ENCODE measurements at regions not wholly inside any gene's neighbourhood (a gene's known extent, or its start where the extent isn't known, plus 50 kb on each side); places are given as distances from the start of the nearest gene placed in this dataset.

DNA sequence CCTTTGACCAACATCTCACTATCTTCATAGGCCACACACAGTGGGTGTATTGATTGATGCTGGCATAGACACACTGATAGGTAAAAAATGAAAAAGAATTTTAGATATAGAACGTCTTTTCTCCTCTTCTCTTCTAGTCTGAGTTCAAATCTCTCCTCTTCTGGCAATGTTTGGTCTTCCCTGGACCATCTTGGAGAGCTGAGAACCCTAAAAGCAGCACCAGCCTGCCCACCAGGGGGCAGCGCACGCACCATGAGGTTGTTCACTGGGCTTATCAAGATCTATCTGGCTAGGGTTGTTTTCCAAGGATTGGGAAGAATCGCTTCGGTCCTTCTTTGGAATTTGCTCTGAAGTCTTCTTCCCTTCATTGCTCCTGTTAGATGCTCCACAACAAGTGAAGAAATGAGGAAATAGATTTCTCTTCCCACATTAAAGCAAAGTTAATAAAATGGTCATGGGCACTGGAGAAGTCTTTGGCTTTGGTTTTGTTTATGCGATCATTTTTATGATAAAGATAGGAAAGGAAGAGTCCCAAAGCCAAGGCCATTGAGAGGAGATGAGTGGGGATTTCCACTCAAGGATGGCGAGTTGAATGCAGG, 104.0 kb upstream of the OLIG2 start:
- no TSS peak for BruUV-seq (replicated peaks)
- no peak overlapping the region for H3K4me3 ChIP-seq (ENCODE audit: low read depth, low read length, poor library complexity, severe bottlenecking)
- POLR2A ChIA-PET: no interaction called here

DNA sequence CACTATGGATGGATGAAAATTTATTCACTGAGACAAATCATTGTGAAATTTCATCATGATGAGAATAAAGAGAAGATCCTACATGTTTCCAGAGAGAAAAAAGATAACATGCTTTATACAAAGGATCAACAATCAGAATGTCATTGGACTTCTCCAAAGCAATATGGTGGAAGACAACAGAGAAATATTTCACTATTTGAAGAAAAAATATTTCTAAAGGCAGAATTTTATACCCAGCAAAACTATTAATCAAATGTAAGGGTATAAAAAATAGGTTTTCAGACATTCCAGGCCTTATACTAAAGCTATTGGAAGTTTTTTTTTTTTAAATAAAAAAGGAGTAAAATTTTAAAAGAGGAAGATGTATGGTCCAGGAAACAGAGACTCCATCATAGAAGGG, 100.6 kb upstream of the OLIG2 start:
- TF ChIP-seq, protein P1, sequence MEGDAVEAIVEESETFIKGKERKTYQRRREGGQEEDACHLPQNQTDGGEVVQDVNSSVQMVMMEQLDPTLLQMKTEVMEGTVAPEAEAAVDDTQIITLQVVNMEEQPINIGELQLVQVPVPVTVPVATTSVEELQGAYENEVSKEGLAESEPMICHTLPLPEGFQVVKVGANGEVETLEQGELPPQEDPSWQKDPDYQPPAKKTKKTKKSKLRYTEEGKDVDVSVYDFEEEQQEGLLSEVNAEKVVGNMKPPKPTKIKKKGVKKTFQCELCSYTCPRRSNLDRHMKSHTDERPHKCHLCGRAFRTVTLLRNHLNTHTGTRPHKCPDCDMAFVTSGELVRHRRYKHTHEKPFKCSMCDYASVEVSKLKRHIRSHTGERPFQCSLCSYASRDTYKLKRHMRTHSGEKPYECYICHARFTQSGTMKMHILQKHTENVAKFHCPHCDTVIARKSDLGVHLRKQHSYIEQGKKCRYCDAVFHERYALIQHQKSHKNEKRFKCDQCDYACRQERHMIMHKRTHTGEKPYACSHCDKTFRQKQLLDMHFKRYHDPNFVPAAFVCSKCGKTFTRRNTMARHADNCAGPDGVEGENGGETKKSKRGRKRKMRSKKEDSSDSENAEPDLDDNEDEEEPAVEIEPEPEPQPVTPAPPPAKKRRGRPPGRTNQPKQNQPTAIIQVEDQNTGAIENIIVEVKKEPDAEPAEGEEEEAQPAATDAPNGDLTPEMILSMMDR (conservative IDR thresholded peaks at IDR 0.05; ENCODE audit: low read length): no peak
- no peak for TF ChIP-seq EZH2phosphoT487 (IDR thresholded peaks at IDR 0.05; ENCODE audit: borderline replicate concordance, low read depth, low read length)
- H3K79me2 ChIP-seq (ENCODE audit: insufficient read depth, low read depth, low read length): no peaks in the 10 kb centered on the region
- ChIA-PET CTCF (ENCODE audit: unreplicated experiment) (no interaction called here), POLR2A (interaction anchor here (1.4 kb wide), 1 partner anchor 14 kb away, joined by 3 read pairs; no protein-coding TSS in a partner anchor)
- no peaks in the 10 kb centered on the region for H3K36me3 ChIP-seq (ENCODE audit: insufficient read depth, low read length)
- peaks cover 20% of the 10 kb centered on the region for H3K9me3 ChIP-seq (ENCODE audit: low read length)
- H3K9me2 ChIP-seq (ENCODE audit: insufficient read depth, low read length): no peaks in the 10 kb centered on the region
- intact Hi-C loops (cut with micrococcal nuclease; ENCODE audit: unreplicated experiment): no loop called here
- DNase-seq (ENCODE audit: low spot score): no peak
- BruUV-seq (replicated peaks): no TSS peak
- no peak overlapping the region for H3K27ac ChIP-seq (ENCODE audit: low read depth, low read length, poor library complexity, severe bottlenecking)
- H4K20me1 ChIP-seq (ENCODE audit: insufficient read depth, low read length): no peaks in the 10 kb centered on the region
- no peak overlapping the region for H2AFZ ChIP-seq (ENCODE audit: low read length)
- H3K4me3 ChIP-seq (ENCODE audit: low read depth, low read length, poor library complexity, severe bottlenecking): no peak overlapping the region
- no peaks in the 10 kb centered on the region for H3K4me1 ChIP-seq (ENCODE audit: insufficient read depth, low read length, poor library complexity, severe bottlenecking)
- H3K4me2 ChIP-seq (ENCODE audit: low read length): no peak overlapping the region

More for the DNA sequence above, 104.0 kb upstream of the OLIG2 start:
- CTCF ChIA-PET (ENCODE audit: unreplicated experiment): no interaction called here
- intact Hi-C loops (cut with micrococcal nuclease; ENCODE audit: unreplicated experiment): loop anchor here (5.0 kb wide), 1 partner anchor 276 kb away; no protein-coding TSS in a partner anchor
- TF ChIP-seq, protein P1 (conservative IDR thresholded peaks at IDR 0.05; ENCODE audit: low read length): peak; percentile 91
- TF ChIP-seq EZH2phosphoT487 (IDR thresholded peaks at IDR 0.05; ENCODE audit: borderline replicate concordance, low read depth, low read length): no peak
- Histone ChIP-seq H3K36me3 (ENCODE audit: insufficient read depth, low read length) (no peaks in the 10 kb centered on the region), H3K9me3 (ENCODE audit: low read length) (peaks cover 20% of the 10 kb centered on the region), H3K27ac (ENCODE audit: low read depth, low read length, poor library complexity, severe bottlenecking) (no peak overlapping the region), H3K9me2 (ENCODE audit: insufficient read depth, low read length) (no peaks in the 10 kb centered on the region), H3K4me1 (ENCODE audit: insufficient read depth, low read length, poor library complexity, severe bottlenecking) (no peaks in the 10 kb centered on the region), H3K79me2 (ENCODE audit: insufficient read depth, low read depth, low read length) (no peaks in the 10 kb centered on the region), H3K4me2 (ENCODE audit: low read length) (no peak overlapping the region), H4K20me1 (ENCODE audit: insufficient read depth, low read length) (no peaks in the 10 kb centered on the region), H2AFZ (ENCODE audit: low read length) (no peak overlapping the region)
- peak; percentile 40 for DNase-seq (ENCODE audit: low spot score)

DNA sequence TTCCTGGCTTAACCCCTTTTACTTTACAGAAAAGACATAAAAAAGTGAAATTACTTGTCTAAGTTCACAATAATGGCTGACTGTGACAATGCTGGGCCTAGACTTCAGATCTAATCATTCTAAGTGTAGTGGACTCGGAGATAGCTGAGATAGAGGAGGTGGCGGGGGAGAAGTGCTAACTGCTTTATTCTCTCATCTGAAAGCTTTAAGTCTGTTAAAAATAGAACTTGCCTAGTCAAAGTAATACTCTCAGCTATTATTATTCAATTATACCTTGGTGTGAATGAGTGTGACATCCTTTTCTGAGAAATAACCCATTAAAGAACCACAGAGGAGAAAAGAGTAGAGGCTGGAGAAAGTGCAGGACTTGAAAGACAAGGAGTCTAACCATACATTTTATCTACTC, 96.1 kb upstream of the OLIG2 start:
- no peak overlapping the region for H3K27ac ChIP-seq (ENCODE audit: low read depth, low read length, poor library complexity, severe bottlenecking)
- BruUV-seq (replicated peaks): no TSS peak

More for the DNA sequence above, 96.1 kb upstream of the OLIG2 start:
- TF ChIP-seq, protein P1 (conservative IDR thresholded peaks at IDR 0.05; ENCODE audit: low read length): no peak
- no peak for TF ChIP-seq EZH2phosphoT487 (IDR thresholded peaks at IDR 0.05; ENCODE audit: borderline replicate concordance, low read depth, low read length)
- H4K20me1 ChIP-seq (ENCODE audit: insufficient read depth, low read length): no peaks in the 10 kb centered on the region
- H3K79me2 ChIP-seq (ENCODE audit: insufficient read depth, low read depth, low read length): no peaks in the 10 kb centered on the region
- no peaks in the 10 kb centered on the region for H3K4me1 ChIP-seq (ENCODE audit: insufficient read depth, low read length, poor library complexity, severe bottlenecking)
- peaks cover 14% of the 10 kb centered on the region for H3K9me3 ChIP-seq (ENCODE audit: low read length)
- DNase-seq (ENCODE audit: low spot score): no peak
- intact Hi-C loops (cut with micrococcal nuclease; ENCODE audit: unreplicated experiment): no loop called here
- no peaks in the 10 kb centered on the region for H3K36me3 ChIP-seq (ENCODE audit: insufficient read depth, low read length)
- no peak overlapping the region for H3K4me3 ChIP-seq (ENCODE audit: low read depth, low read length, poor library complexity, severe bottlenecking)
- no peaks in the 10 kb centered on the region for H3K9me2 ChIP-seq (ENCODE audit: insufficient read depth, low read length)
- no peak overlapping the region for H3K4me2 ChIP-seq (ENCODE audit: low read length)
- no peak overlapping the region for H2AFZ ChIP-seq (ENCODE audit: low read length)
- ChIA-PET POLR2A (no interaction called here), CTCF (ENCODE audit: unreplicated experiment) (no interaction called here)
